ENCODE measurements at regions not wholly inside any gene's neighbourhood (a gene's known extent, or its start where the extent isn't known, plus 50 kb on each side); places are given as distances from the start of the nearest gene placed in this dataset.

DNA sequence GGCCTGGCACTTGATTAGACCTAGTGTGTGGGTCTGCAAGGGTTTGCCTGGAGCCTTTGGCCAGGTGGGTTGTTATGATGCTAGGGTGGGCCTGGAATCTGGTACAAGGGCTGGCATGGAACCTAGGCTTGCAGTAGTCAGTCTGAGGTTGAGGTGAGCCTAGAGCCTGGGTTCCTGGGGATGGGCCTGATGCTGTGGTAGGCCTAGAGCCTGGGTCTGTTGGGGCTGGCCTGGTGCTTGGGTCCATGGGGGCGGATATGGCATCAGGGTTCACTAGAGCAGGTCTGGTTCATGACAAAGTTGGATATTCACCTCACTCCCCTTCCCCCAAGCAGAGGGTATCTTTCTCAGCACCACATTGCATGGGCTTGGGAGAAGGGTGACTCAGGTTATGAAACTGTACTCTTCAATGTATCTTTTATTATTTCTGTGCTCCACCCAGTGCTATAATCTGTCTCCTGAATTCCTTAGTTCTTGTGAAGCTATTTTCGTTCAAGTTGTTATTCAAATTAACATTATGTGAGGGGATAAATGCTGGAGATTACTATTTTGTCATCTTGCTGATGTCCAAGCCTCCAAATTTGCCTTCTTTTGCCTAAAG, 274.4 kb downstream of the NFKBIZ start:
- peaks cover 6% of the 10 kb centered on the region for H3K36me3 Mint-ChIP-seq (ENCODE audit: insufficient read depth, unreplicated experiment)
- intact Hi-C loops (cut with micrococcal nuclease; ENCODE audit: unreplicated experiment): loop anchor here (2.0 kb wide), 1 partner anchor 39 kb away; no protein-coding TSS in a partner anchor
- DNase-seq: no peak

DNA sequence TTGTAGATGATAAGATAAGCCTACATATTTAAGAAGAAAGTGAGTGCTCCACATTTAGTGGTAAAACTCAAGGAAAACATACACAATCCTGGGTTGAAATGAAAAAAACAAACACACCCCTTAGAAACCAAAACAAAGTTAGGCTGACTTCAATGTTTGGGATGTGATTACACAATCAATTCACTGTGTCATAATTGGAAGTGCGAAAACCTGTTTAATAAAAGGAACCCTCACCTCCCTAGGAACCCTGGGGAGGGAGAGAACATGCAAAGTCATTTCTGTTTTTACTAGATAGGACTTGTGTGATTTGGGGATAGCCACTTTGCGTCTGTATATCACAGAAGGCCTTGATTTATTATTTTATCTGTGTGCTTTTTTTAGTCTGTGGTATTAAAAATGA, 275.0 kb downstream of the NFKBIZ start:
- Mint-ChIP-seq H3K27me3 (ENCODE audit: unreplicated experiment) (no peaks in the 10 kb centered on the region), H3K27ac (ENCODE audit: unreplicated experiment) (peak overlapping the region; percentile 52), H3K9me3 (ENCODE audit: low read depth, unreplicated experiment) (peaks cover 9% of the 10 kb centered on the region), H3K4me3 (ENCODE audit: low read depth, unreplicated experiment) (no peak overlapping the region), H3K36me3 (ENCODE audit: insufficient read depth, unreplicated experiment) (peaks cover 6% of the 10 kb centered on the region), H3K4me1 (ENCODE audit: low read depth, unreplicated experiment) (peaks cover 23% of the 10 kb centered on the region)
- no peak for TF ChIP-seq CTCF (IDR thresholded peaks at IDR 0.05; ENCODE audit: unreplicated experiment)
- intact Hi-C loops (cut with micrococcal nuclease; ENCODE audit: unreplicated experiment): loop anchor here (2.0 kb wide), 1 partner anchor 39 kb away; no protein-coding TSS in a partner anchor
- peak; percentile 16 for DNase-seq
- CTCF ChIA-PET: no interaction called here
- BruUV-seq (replicated peaks): no TSS peak

More for the DNA sequence above, 274.4 kb downstream of the NFKBIZ start:
- no peaks in the 10 kb centered on the region for H3K27me3 Mint-ChIP-seq (ENCODE audit: unreplicated experiment)
- BruUV-seq (replicated peaks): no TSS peak
- peaks cover 23% of the 10 kb centered on the region for H3K4me1 Mint-ChIP-seq (ENCODE audit: low read depth, unreplicated experiment)
- CTCF ChIA-PET: interaction anchor here (0.5 kb wide), 1 partner anchor 63 kb away, joined by 4 read pairs; no protein-coding TSS in a partner anchor
- H3K4me3 Mint-ChIP-seq (ENCODE audit: low read depth, unreplicated experiment): no peak overlapping the region
- peaks cover 9% of the 10 kb centered on the region for H3K9me3 Mint-ChIP-seq (ENCODE audit: low read depth, unreplicated experiment)
- H3K27ac Mint-ChIP-seq (ENCODE audit: unreplicated experiment): peak overlapping the region; percentile 52
- no peak for TF ChIP-seq CTCF (IDR thresholded peaks at IDR 0.05; ENCODE audit: unreplicated experiment)

DNA sequence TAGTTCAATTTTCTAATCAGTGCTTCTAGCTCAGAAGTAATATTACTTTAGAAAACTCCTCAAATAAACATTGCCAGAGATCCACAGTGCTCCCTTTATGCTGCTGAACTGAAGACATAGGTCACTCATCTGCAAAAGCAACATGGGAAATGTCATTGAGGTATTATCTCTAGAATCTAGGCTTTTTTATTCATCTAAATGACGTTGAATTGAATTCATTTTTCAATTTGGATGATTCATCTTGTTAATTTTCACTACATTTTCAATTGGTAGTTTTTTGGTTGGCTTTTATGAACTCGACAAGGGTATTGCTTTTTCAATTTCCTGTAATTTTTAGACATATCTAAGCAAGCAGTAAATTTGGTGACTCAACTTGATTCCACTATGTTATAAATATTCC, 275.4 kb downstream of the NFKBIZ start:
- Mint-ChIP-seq H3K27ac (ENCODE audit: unreplicated experiment) (peak overlapping the region; percentile 52), H3K9me3 (ENCODE audit: low read depth, unreplicated experiment) (peaks cover 9% of the 10 kb centered on the region), H3K4me1 (ENCODE audit: low read depth, unreplicated experiment) (peaks cover 27% of the 10 kb centered on the region), H3K27me3 (ENCODE audit: unreplicated experiment) (no peaks in the 10 kb centered on the region), H3K36me3 (ENCODE audit: insufficient read depth, unreplicated experiment) (peaks cover 6% of the 10 kb centered on the region), H3K4me3 (ENCODE audit: low read depth, unreplicated experiment) (no peak overlapping the region)
- TSS peak; percentile 90 for BruUV-seq (replicated peaks)
- CTCF ChIA-PET: no interaction called here
- intact Hi-C loops (cut with micrococcal nuclease; ENCODE audit: unreplicated experiment): loop anchor here (2.0 kb wide), 1 partner anchor 38 kb away; no protein-coding TSS in a partner anchor
- no peak for DNase-seq
- no peak for TF ChIP-seq CTCF (IDR thresholded peaks at IDR 0.05; ENCODE audit: unreplicated experiment)

GRCh38 chr3:102125197-102125993, 276.1 kb downstream of the NFKBIZ start:
- no TSS peak for BruUV-seq (replicated peaks)
- CTCF ChIA-PET: no interaction called here
- H3K36me3 Mint-ChIP-seq (ENCODE audit: insufficient read depth, unreplicated experiment): peaks cover 9% of the 10 kb centered on the region

More at GRCh38 chr3:102125197-102125993, 276.1 kb downstream of the NFKBIZ start:
- DNase-seq: no peak
- Mint-ChIP-seq H3K9me3 (ENCODE audit: low read depth, unreplicated experiment) (peaks cover 9% of the 10 kb centered on the region), H3K4me3 (ENCODE audit: low read depth, unreplicated experiment) (no peak overlapping the region), H3K27ac (ENCODE audit: unreplicated experiment) (peak overlapping the region; percentile 52), H3K4me1 (ENCODE audit: low read depth, unreplicated experiment) (peaks cover 34% of the 10 kb centered on the region), H3K27me3 (ENCODE audit: unreplicated experiment) (no peaks in the 10 kb centered on the region)
- TF ChIP-seq CTCF (IDR thresholded peaks at IDR 0.05; ENCODE audit: unreplicated experiment): no peak
- intact Hi-C loops (cut with micrococcal nuclease; ENCODE audit: unreplicated experiment): loop anchor here (2.0 kb wide), 1 partner anchor 37 kb away; no protein-coding TSS in a partner anchor

All from Calu3 (cell line).